ENCODE measurements at regions not wholly inside any gene's neighbourhood (a gene's known extent, or its start where the extent isn't known, plus 50 kb on each side); places are given as distances from the start of the nearest gene placed in this dataset.

GRCh38 chr12:19633641-19634040 lies 194.3 kb downstream of the AEBP2 start:
- no peak for DNase-seq (ENCODE audit: low read depth, low spot score)
- in situ Hi-C loops (cut with HindIII; ENCODE audit: low pct_unique_long_range_greater_than_20kb, low sequenced_read_pairs): no loop called here
- intact Hi-C loops (cut with micrococcal nuclease; ENCODE audit: unreplicated experiment): no loop called here
- ATAC-seq: no peak
- H3K27me3 ChIP-seq (ENCODE audit: control insufficient read depth, insufficient read depth, low read length): no peaks in the 10 kb centered on the region
- H3K4me1 ChIP-seq (ENCODE audit: control insufficient read depth, insufficient read depth, low read length): no peaks in the 10 kb centered on the region
- H3K9me3 ChIP-seq (ENCODE audit: control insufficient read depth, insufficient read depth, low read depth, low read length): no peaks in the 10 kb centered on the region
- POLR2A ChIA-PET: no interaction called here
- no peak overlapping the region for H3K27ac ChIP-seq (ENCODE audit: low read length)
- H3K4me3 ChIP-seq (ENCODE audit: low read depth in 2 of 2, low read length in 2 of 2): no peak overlapping the region
- CTCF ChIA-PET: no interaction called here
- no peak for TF ChIP-seq CTCF (IDR thresholded peaks at IDR 0.05)
- no peak for TF ChIP-seq TCF7L2 (IDR thresholded peaks at IDR 0.05; ENCODE audit: low read depth, low read length)
- TF ChIP-seq REST (IDR thresholded peaks at IDR 0.05; ENCODE audit: insufficient read depth in 1 of 2, low read depth in 2 of 2, low read length in 1 of 2): no peak
- no peak for TF ChIP-seq POLR2AphosphoS5 (IDR thresholded peaks at IDR 0.05; ENCODE audit: low read depth, low read length)
- TF ChIP-seq SIN3A (IDR thresholded peaks at IDR 0.05; ENCODE audit: borderline replicate concordance, insufficient read depth, low read depth, low read length): no peak
- H3K36me3 ChIP-seq (ENCODE audit: control insufficient read depth, insufficient read depth, low read length): no peaks in the 10 kb centered on the region
- no TSS peak for BruUV-seq (replicated peaks)

GRCh38 chr12:19639781-19640415 lies 200.6 kb downstream of the AEBP2 start:
- BruUV-seq (replicated peaks): no TSS peak
- POLR2A ChIA-PET: no interaction called here
- H3K4me1 ChIP-seq (ENCODE audit: control insufficient read depth, insufficient read depth, low read length): no peaks in the 10 kb centered on the region
- no peaks in the 10 kb centered on the region for H3K36me3 ChIP-seq (ENCODE audit: control insufficient read depth, insufficient read depth, low read length)
- H3K27ac ChIP-seq (ENCODE audit: low read length): no peak overlapping the region
- H3K27me3 ChIP-seq (ENCODE audit: control insufficient read depth, insufficient read depth, low read length): no peaks in the 10 kb centered on the region
- intact Hi-C loops (cut with micrococcal nuclease; ENCODE audit: unreplicated experiment) (no loop called here), in situ Hi-C loops (cut with HindIII; ENCODE audit: low pct_unique_long_range_greater_than_20kb, low sequenced_read_pairs) (no loop called here)
- no peak overlapping the region for H3K4me3 ChIP-seq (ENCODE audit: low read depth in 2 of 2, low read length in 2 of 2)
- ATAC-seq: no peak
- no peaks in the 10 kb centered on the region for H3K9me3 ChIP-seq (ENCODE audit: control insufficient read depth, insufficient read depth, low read depth, low read length)
- TF ChIP-seq SIN3A (IDR thresholded peaks at IDR 0.05; ENCODE audit: borderline replicate concordance, insufficient read depth, low read depth, low read length): no peak
- no peak for TF ChIP-seq TCF7L2 (IDR thresholded peaks at IDR 0.05; ENCODE audit: low read depth, low read length)
- no peak for TF ChIP-seq REST (IDR thresholded peaks at IDR 0.05; ENCODE audit: insufficient read depth in 1 of 2, low read depth in 2 of 2, low read length in 1 of 2)
- no peak for TF ChIP-seq CTCF (IDR thresholded peaks at IDR 0.05)
- no peak for TF ChIP-seq POLR2AphosphoS5 (IDR thresholded peaks at IDR 0.05; ENCODE audit: low read depth, low read length)
- no peak for DNase-seq (ENCODE audit: low read depth, low spot score)
- CTCF ChIA-PET: no interaction called here
